Kidney (tissue), 13 donors: ENCODE measurements at regions not wholly inside any gene's neighbourhood (a gene's known extent, or its start where the extent isn't known, plus 50 kb on each side); places are given as distances from the start of the nearest gene placed in this dataset.

Source experiments
- DNase-seq, 5 donors: peaks; one replicate each; pipeline ENCODE4 v3.0.0-alpha.2; 2013 to 2020
- FAIRE-seq: peaks from 2 replicates; lab custom pipeline; 2012; peaks lifted over from hg19 to GRCh38; lab: Jason Lieb, UNC
- H3K27ac ChIP-seq, 2 donors: one replicate each; pipeline ENCODE4 v1.7.0; 2013; ENCODE audit warnings: low read depth in 2 of 2, low read length in 2 of 2, inconsistent platforms in 1 of 2
- H3K27me3 ChIP-seq: one replicate; pipeline ENCODE4 v1.7.1; 2013; ENCODE audit warnings: low read length, inconsistent platforms; ENCODE audit not compliant: control insufficient read depth, insufficient read depth
- H3K36me3 ChIP-seq, 3 donors: one replicate each; pipeline versions ENCODE4 v1.7.0 to v1.7.1; 2013; ENCODE audit warnings: low read length in 3 of 3, control low read depth in 1 of 3, inconsistent platforms in 1 of 3; ENCODE audit not compliant: insufficient read depth in 3 of 3, control insufficient read depth in 2 of 3
- H3K4me1 ChIP-seq, 3 donors: one replicate each; pipeline versions ENCODE4 v1.7.0 to v1.7.1; 2013; ENCODE audit warnings: low read length in 3 of 3, inconsistent platforms in 1 of 3, low read depth in 1 of 3; ENCODE audit not compliant: control insufficient read depth in 2 of 3, insufficient read depth in 2 of 3
- H3K4me3 ChIP-seq, 3 donors: one replicate each; pipeline versions ENCODE4 v1.7.0 to v1.8.1; 2013; ENCODE audit warnings: low read length in 3 of 3, control low read depth in 1 of 3, inconsistent platforms in 1 of 3
- H3K9ac ChIP-seq, 3 donors: one replicate each; pipeline versions ENCODE4 v1.7.0 to v1.7.1; 2013; ENCODE audit warnings: low read length in 3 of 3, control low read depth in 1 of 3, inconsistent platforms in 1 of 3
- H3K9me3 ChIP-seq, 3 donors: one replicate each; pipeline versions ENCODE4 v1.7.0 to v1.7.1; 2013; ENCODE audit warnings: low read length in 3 of 3, control low read depth in 1 of 3, inconsistent platforms in 1 of 3; ENCODE audit not compliant: control insufficient read depth in 2 of 3, insufficient read depth in 1 of 3
- CTCF ChIP-seq: IDR thresholded peaks from 3 replicates; pipeline ENCODE4 v1.5.1; 2012; ENCODE audit warnings: mild to moderate bottlenecking, moderate library complexity, borderline replicate concordance; ENCODE audit not compliant: insufficient read depth; ENCODE audit errors: extremely low read depth
- intact Hi-C: fragments of 100-400 bp; cut with DNase I; formaldehyde crosslinking; loops from one replicate; pipeline ENCODE4 v1.11.1; 2022
- donor health status: control.
- donor health status: control.
- donor health status: control.
- donor health status: control.
- donor health status: control.
- donor health status: DM: yes; HTN: yes; CAD: no.
- donor health status: Normal renal cell carcinoma (clear cell type).

- H3K4me1 ChIP-seq = no peaks in the 10 kb centered on the region
- intact Hi-C loops = no loop called here
- H3K4me3 ChIP-seq = no peak overlapping the region
- no peaks in the 10 kb centered on the region for H3K27me3 ChIP-seq
- FAIRE-seq = no peak
- H3K9me3 ChIP-seq = no peaks in the 10 kb centered on the region
- no peaks in the 10 kb centered on the region for H3K36me3 ChIP-seq
- DNase-seq = no peak
- H3K9ac ChIP-seq = no peak overlapping the region
- no peak overlapping the region for H3K27ac ChIP-seq
- no peak for TF ChIP-seq CTCF
These were observed 251.9 kb downstream of the EPM2A start for GRCh38 chr6:145483191-145483996.

- no peak for FAIRE-seq
- intact Hi-C loops = no loop called here
- H3K27ac ChIP-seq = no peak overlapping the region
- H3K4me3 ChIP-seq = no peak overlapping the region
- no peak overlapping the region for H3K9ac ChIP-seq
- no peak for TF ChIP-seq CTCF
- H3K27me3 ChIP-seq = no peaks in the 10 kb centered on the region
- no peak for DNase-seq
- no peaks in the 10 kb centered on the region for H3K9me3 ChIP-seq
- no peaks in the 10 kb centered on the region for H3K36me3 ChIP-seq
- no peaks in the 10 kb centered on the region for H3K4me1 ChIP-seq
These were observed 250.0 kb downstream of the EPM2A start for GRCh38 chr6:145485288-145485687.

GRCh38 chr6:145486306-145486705, 249.0 kb downstream of the EPM2A start:
- FAIRE-seq = no peak

More at GRCh38 chr6:145486306-145486705, 249.0 kb downstream of the EPM2A start:
- H3K27me3 ChIP-seq = no peaks in the 10 kb centered on the region
- H3K27ac ChIP-seq = no peak overlapping the region
- no peak overlapping the region for H3K9ac ChIP-seq
- DNase-seq = no peak
- H3K36me3 ChIP-seq = no peaks in the 10 kb centered on the region
- H3K4me1 ChIP-seq = no peaks in the 10 kb centered on the region
- TF ChIP-seq CTCF = no peak
- H3K4me3 ChIP-seq = no peak overlapping the region
- H3K9me3 ChIP-seq = no peaks in the 10 kb centered on the region
- intact Hi-C loops = no loop called here
